HepG2 (cell line): ENCODE measurements at regions not wholly inside any gene's neighbourhood (a gene's known extent, or its start where the extent isn't known, plus 50 kb on each side); places are given as distances from the start of the nearest gene placed in this dataset.

Experiments
- BRF2 ChIP-seq: sonication (generic); formaldehyde crosslinking; IDR thresholded peaks from 2 replicates; pipeline ENCODE4 v1.8.1; 2022; ENCODE audit warnings: mild to moderate bottlenecking, missing genetic modification reagents
- CHD2 ChIP-seq: IDR thresholded peaks from 2 replicates; pipeline ENCODE4 v1.6.1; 2011; ENCODE audit warnings: low read depth, low read length, improper control_type of control experiment
- EP300 ChIP-seq, 3 experiments: sonication (generic) in 1 of 3; formaldehyde crosslinking in 1 of 3; IDR thresholded peaks; 2 replicates each; pipeline versions ENCODE4 v1.5.1 to v1.6.1; 2011 to 2020; ENCODE audit warnings: low read depth in 2 of 3, low read length in 2 of 3, borderline replicate concordance in 1 of 3, improper control_type of control experiment in 1 of 3, mild to moderate bottlenecking in 1 of 3, missing genetic modification reagents in 1 of 3, moderate library complexity in 1 of 3
- GATAD2A ChIP-seq: IDR thresholded peaks from 2 replicates; pipeline ENCODE4 v1.6.1; 2016
- ISL2 ChIP-seq: sonication (generic); formaldehyde crosslinking; IDR thresholded peaks from 2 replicates; pipeline ENCODE4 v1.5.0; 2020; ENCODE audit warnings: missing genetic modification reagents
- MIER3 ChIP-seq: IDR thresholded peaks from 2 replicates; pipeline ENCODE4 v1.6.1; 2016; ENCODE audit warnings: missing compliant biosample characterization, borderline replicate concordance
- MXI1 ChIP-seq: IDR thresholded peaks from 3 replicates; pipeline ENCODE4 v1.6.1; 2012; ENCODE audit warnings: low read depth, low read length, inconsistent platforms, borderline replicate concordance
- NR2F6 ChIP-seq, 2 experiments: IDR thresholded peaks; 2 replicates each; pipeline ENCODE4 v1.6.1; 2016; ENCODE audit warnings: antibody characterized with exemption in 1 of 2, mild to moderate bottlenecking in 1 of 2
- SALL1 ChIP-seq: sonication (generic); formaldehyde crosslinking; IDR thresholded peaks from 2 replicates; pipeline ENCODE4 v1.8.0; 2022; ENCODE audit warnings: mild to moderate bottlenecking, missing genetic modification reagents
- SP2 ChIP-seq: sonication (generic); formaldehyde crosslinking; IDR thresholded peaks from 2 replicates; pipeline ENCODE4 v1.5.1; 2020; ENCODE audit warnings: mild to moderate bottlenecking, missing genetic modification reagents
- ZBTB39 ChIP-seq: sonication (generic); formaldehyde crosslinking; IDR thresholded peaks from 2 replicates; pipeline ENCODE4 v1.5.0; 2020; ENCODE audit warnings: missing genetic modification reagents
- ZFP36L1 ChIP-seq: sonication (generic); formaldehyde crosslinking; IDR thresholded peaks from 2 replicates; pipeline ENCODE4 v1.8.0; 2022; ENCODE audit warnings: mild to moderate bottlenecking, missing genetic modification reagents, moderate library complexity
- ZNF512B ChIP-seq: sonication (generic); formaldehyde crosslinking; IDR thresholded peaks from 2 replicates; pipeline ENCODE4 v1.5.1; 2020; ENCODE audit warnings: missing genetic modification reagents, mild to moderate bottlenecking, borderline replicate concordance
- ZNF569 ChIP-seq: sonication (generic); formaldehyde crosslinking; IDR thresholded peaks from 2 replicates; pipeline ENCODE4 v1.5.0; 2020; ENCODE audit warnings: mild to moderate bottlenecking, missing genetic modification reagents, moderate library complexity, borderline replicate concordance
- ZNF609 ChIP-seq: sonication (generic); formaldehyde crosslinking; IDR thresholded peaks from 2 replicates; pipeline ENCODE4 v1.4.0; 2020; ENCODE audit warnings: mild to moderate bottlenecking, missing genetic modification reagents, borderline replicate concordance
- ZNF839 ChIP-seq: sonication (generic); formaldehyde crosslinking; IDR thresholded peaks from 2 replicates; pipeline ENCODE4 v1.4.0; 2020; ENCODE audit warnings: missing genetic modification reagents, mild to moderate bottlenecking, borderline replicate concordance

- TF ChIP-seq SP2 (CRISPR knock-in tag) (no peak), GATAD2A (CRISPR knock-in tag) (peak; percentile 89), MIER3 (CRISPR knock-in tag) (0 out of 2 replicates have a peak, but pooled peaks have one; percentile 17), ZNF569 (no peak), MXI1 (no peak), ZNF512B (CRISPR knock-in tag) (no peak), ISL2 (peak; percentile 66; the same call in 1 of the 2 replicates), CHD2 (no peak), ZNF609 (CRISPR knock-in tag) (0 out of 2 replicates have a peak, but pooled peaks have one; percentile 34), ZNF839 (CRISPR knock-in tag) (no peak), NR2F6 (IDR thresholded peaks at IDR 0.05) (peak; percentile 31; the same call in 1 of the 2 replicates), NR2F6 (CRISPR knock-in tag; IDR thresholded peaks at IDR 0.05) (0 out of 2 replicates have a peak, but pooled peaks have one; percentile 36), BRF2 (CRISPR knock-in tag) (no peak), EP300 (IDR thresholded peaks at IDR 0.05; ENCODE audit: low read depth in 2 of 2, low read length in 2 of 2) (peak in 1 of 2 experiments; percentile 76; a peak in 2 of 4 replicates), EP300 (CRISPR knock-in tag; IDR thresholded peaks at IDR 0.05; ENCODE audit: borderline replicate concordance) (no peak), ZFP36L1 (CRISPR knock-in tag) (no peak), SALL1 (CRISPR knock-in tag) (peak; percentile 48; the same call in 1 of the 2 replicates), ZBTB39 (no peak)
These were observed 479.1 kb upstream of the ZMIZ1 start (continued) for GRCh38 chr10:78589687-78590086.
